Upper lobe of right lung (tissue), 1 donor: ENCODE measurements at regions not wholly inside any gene's neighbourhood (a gene's known extent, or its start where the extent isn't known, plus 50 kb on each side); places are given as distances from the start of the nearest gene placed in this dataset.
"Not testable (repeated sequence)": the region's sequence is repeated elsewhere in the genome, so short reads cannot be mapped to it uniquely, and the experiment has no call there.

Source experiments
- ATAC-seq: fragments of 200-7000 bp; cut with Tn5 transposase; one replicate; pipeline ENCODE4 v1.9.1; 2020; ENCODE audit warnings: mild to moderate bottlenecking, moderate library complexity
- DNase-seq: peaks from one replicate; pipeline ENCODE4 v3.0.0-alpha.2; 2020
- H3K27ac ChIP-seq: fragments of 200-600 bp; one replicate; pipeline ENCODE4 v1.8.0; 2022
- H3K27me3 ChIP-seq: fragments of 200-600 bp; one replicate; pipeline ENCODE4 v1.8.0; 2022; ENCODE audit warnings: mild to moderate bottlenecking
- H3K36me3 ChIP-seq: fragments of 200-600 bp; one replicate; pipeline ENCODE4 v1.8.0; 2022
- H3K4me1 ChIP-seq: fragments of 200-600 bp; one replicate; pipeline ENCODE4 v1.8.0; 2022
- H3K4me3 ChIP-seq: fragments of 200-600 bp; one replicate; pipeline ENCODE4 v1.8.0; 2022; ENCODE audit warnings: mild to moderate bottlenecking
- H3K9me3 ChIP-seq: fragments of 200-600 bp; one replicate; pipeline ENCODE4 v1.8.0; 2022
- CTCF ChIP-seq: fragments of 200-600 bp; IDR thresholded peaks from one replicate; pipeline ENCODE4 v1.8.0; 2022; ENCODE audit warnings: antibody characterized with exemption
- intact Hi-C: fragments of 100-400 bp; cut with DNase I; formaldehyde crosslinking; loops from one replicate; pipeline ENCODE4 v1.11.0; 2022
- donor health status: DM: no; HTN: yes; CAD: no; lungs with severe emphysema.

- ATAC-seq (peak; percentile 12), DNase-seq (no peak)
- intact Hi-C loops = no loop called here
- Histone ChIP-seq H3K4me1 (no peaks in the 10 kb centered on the region), H3K27ac (no peak overlapping the region), H3K36me3 (no peaks in the 10 kb centered on the region), H3K27me3 (peaks cover 4% of the 10 kb centered on the region), H3K9me3 (no peaks in the 10 kb centered on the region), H3K4me3 (no peak overlapping the region)
- TF ChIP-seq CTCF = no peak
Measured at GRCh38 chr14:21781543-21781942, 107.9 kb upstream of the OR4E1 start.

- Histone ChIP-seq H3K27me3 (peaks cover 4% of the 10 kb centered on the region), H3K4me1 (no peaks in the 10 kb centered on the region), H3K9me3 (no peaks in the 10 kb centered on the region), H3K36me3 (no peaks in the 10 kb centered on the region), H3K4me3 (no peak overlapping the region), H3K27ac (no peak overlapping the region)
- DNase-seq (no peak), ATAC-seq (no peak)
- intact Hi-C loops = no loop called here
- TF ChIP-seq CTCF = no peak
Measured at GRCh38 chr14:21780429-21781084, 106.9 kb upstream of the OR4E1 start.

GRCh38 chr14:21771671-21772070, 98.1 kb upstream of the OR4E1 start:
- DNase-seq = no peak
- intact Hi-C loops = no loop called here
- TF ChIP-seq CTCF = no peak
- ATAC-seq = no peak
- Histone ChIP-seq H3K4me1 (no peaks in the 10 kb centered on the region), H3K27ac (no peak overlapping the region), H3K36me3 (no peaks in the 10 kb centered on the region), H3K27me3 (no peaks in the 10 kb centered on the region), H3K4me3 (no peak overlapping the region), H3K9me3 (no peaks in the 10 kb centered on the region)

GRCh38 chr14:21768875-21769257, 95.2 kb upstream of the OR4E1 start:
- no peak overlapping the region for H3K27ac ChIP-seq
- intact Hi-C loops = no loop called here

GRCh38 chr14:21768116-21768874, 94.7 kb upstream of the OR4E1 start:
- Histone ChIP-seq H3K4me3 (no peak overlapping the region), H3K27ac (no peak overlapping the region), H3K4me1 (no peaks in the 10 kb centered on the region), H3K27me3 (no peaks in the 10 kb centered on the region), H3K36me3 (no peaks in the 10 kb centered on the region), H3K9me3 (no peaks in the 10 kb centered on the region)
- peak; percentile 34 for TF ChIP-seq CTCF
- intact Hi-C loops = no loop called here
- ATAC-seq (peak; percentile 70), DNase-seq (no peak)

More at GRCh38 chr14:21768875-21769257, 95.2 kb upstream of the OR4E1 start:
- ATAC-seq (no peak), DNase-seq (no peak)
- no peaks in the 10 kb centered on the region for H3K27me3 ChIP-seq
- no peaks in the 10 kb centered on the region for H3K36me3 ChIP-seq
- H3K9me3 ChIP-seq = no peaks in the 10 kb centered on the region
- H3K4me3 ChIP-seq = no peak overlapping the region
- H3K4me1 ChIP-seq = no peaks in the 10 kb centered on the region
- TF ChIP-seq CTCF = no peak

- H3K36me3 ChIP-seq, H3K27me3 ChIP-seq, H3K4me1 ChIP-seq, H3K4me3 ChIP-seq, H3K27ac ChIP-seq, H3K9me3 ChIP-seq, intact Hi-C loops, ATAC-seq, DNase-seq: not testable (repeated sequence)
Measured at GRCh38 chr14:21760360-21760759, 86.7 kb upstream of the OR4E1 start.
